Vagina (tissue), 2 donors: ENCODE measurements at regions not wholly inside any gene's neighbourhood (a gene's known extent, or its start where the extent isn't known, plus 50 kb on each side); places are given as distances from the start of the nearest gene placed in this dataset.

Source experiments
- POLR2A ChIP-seq, 2 donors: fragments of 450-650 bp; IDR thresholded peaks; one replicate each; pipeline ENCODE4 v1.6.1; 2017; ENCODE audit warnings: antibody characterized with exemption in 2 of 2, mild to moderate bottlenecking in 2 of 2, moderate library complexity in 2 of 2
- POLR2AphosphoS5 ChIP-seq, 2 donors: sonication (generic); formaldehyde crosslinking; IDR thresholded peaks; one replicate each; pipeline ENCODE4 v1.9.0; 2017; ENCODE audit warnings: antibody characterized with exemption in 2 of 2, mild to moderate bottlenecking in 2 of 2, low read depth in 1 of 2; ENCODE audit not compliant: insufficient read depth in 1 of 2
- TF ChIP-seq, protein P1 (sequence below), 3 experiments: fragments of 450-650 bp in 2 of 3; fragments of 200-600 bp in 1 of 3; sonication (generic) in 1 of 3; IDR thresholded peaks; one replicate each; pipeline ENCODE4 v1.5.1; 2017 to 2019; ENCODE audit warnings: antibody characterized with exemption in 3 of 3, mild to moderate bottlenecking in 2 of 3, moderate library complexity in 2 of 3

DNA sequence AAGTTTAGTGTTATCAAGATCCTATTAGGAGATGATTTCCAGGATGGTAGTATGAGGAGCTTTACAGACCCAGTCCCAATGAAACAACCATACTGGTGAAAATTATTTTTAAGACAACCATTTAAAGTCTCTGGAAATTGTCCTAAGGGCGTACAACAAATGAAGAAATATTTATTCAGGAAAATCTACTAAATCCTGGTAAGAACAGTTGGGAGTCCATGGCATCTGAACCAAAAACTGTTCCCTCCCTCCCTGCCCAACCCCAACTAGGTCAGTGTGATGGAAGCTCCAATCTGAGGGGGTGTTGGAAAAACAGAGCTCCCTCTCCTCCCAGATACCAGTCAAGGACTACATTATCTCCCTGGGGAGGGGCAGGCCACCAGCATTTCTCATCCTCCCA is 74.7 kb upstream of the MKLN1 start:
- no peak for TF ChIP-seq POLR2A (IDR thresholded peaks at IDR 0.05)
- TF ChIP-seq, protein P1, sequence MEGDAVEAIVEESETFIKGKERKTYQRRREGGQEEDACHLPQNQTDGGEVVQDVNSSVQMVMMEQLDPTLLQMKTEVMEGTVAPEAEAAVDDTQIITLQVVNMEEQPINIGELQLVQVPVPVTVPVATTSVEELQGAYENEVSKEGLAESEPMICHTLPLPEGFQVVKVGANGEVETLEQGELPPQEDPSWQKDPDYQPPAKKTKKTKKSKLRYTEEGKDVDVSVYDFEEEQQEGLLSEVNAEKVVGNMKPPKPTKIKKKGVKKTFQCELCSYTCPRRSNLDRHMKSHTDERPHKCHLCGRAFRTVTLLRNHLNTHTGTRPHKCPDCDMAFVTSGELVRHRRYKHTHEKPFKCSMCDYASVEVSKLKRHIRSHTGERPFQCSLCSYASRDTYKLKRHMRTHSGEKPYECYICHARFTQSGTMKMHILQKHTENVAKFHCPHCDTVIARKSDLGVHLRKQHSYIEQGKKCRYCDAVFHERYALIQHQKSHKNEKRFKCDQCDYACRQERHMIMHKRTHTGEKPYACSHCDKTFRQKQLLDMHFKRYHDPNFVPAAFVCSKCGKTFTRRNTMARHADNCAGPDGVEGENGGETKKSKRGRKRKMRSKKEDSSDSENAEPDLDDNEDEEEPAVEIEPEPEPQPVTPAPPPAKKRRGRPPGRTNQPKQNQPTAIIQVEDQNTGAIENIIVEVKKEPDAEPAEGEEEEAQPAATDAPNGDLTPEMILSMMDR (IDR thresholded peaks at IDR 0.05): no peak
- TF ChIP-seq POLR2AphosphoS5 (IDR thresholded peaks at IDR 0.05; ENCODE audit: insufficient read depth in 1 of 2, low read depth in 1 of 2): no peak
